ENCODE measurements at regions not wholly inside any gene's neighbourhood (a gene's known extent, or its start where the extent isn't known, plus 50 kb on each side); places are given as distances from the start of the nearest gene placed in this dataset.

GRCh38 chr2:19846567-19846966 lies 55.2 kb downstream of the TTC32 start:
- no peak for DNase-seq

DNA sequence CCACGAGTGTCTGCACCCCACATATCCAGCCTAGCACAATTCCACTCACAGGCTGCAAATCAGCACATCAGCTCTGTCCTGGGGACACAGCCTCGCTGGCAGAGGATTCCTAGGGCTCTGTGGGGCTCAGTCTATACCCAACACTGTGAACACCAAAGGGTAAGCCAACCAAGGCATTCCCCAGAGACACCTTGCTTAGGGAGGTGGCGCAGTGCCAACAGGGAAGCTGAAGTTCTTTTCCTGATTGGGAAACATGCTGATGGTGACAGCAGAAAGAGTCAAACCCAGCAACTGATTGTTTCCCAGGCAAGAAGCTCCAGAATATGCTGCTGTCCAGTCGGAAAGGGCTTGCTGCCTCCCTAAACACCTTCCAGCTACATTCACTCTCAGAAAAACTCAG lies 55.8 kb downstream of the TTC32 start:
- DNase-seq = no peak

GRCh38 chr2:19845323-19845920 lies 56.4 kb downstream of the TTC32 start:
- no peak for DNase-seq

GRCh38 chr2:19844750-19845149 lies 57.0 kb downstream of the TTC32 start:
- no peak for DNase-seq

GRCh38 chr2:19843992-19844515 lies 57.7 kb downstream of the TTC32 start:
- no peak for DNase-seq

- no peak for DNase-seq
Observed at GRCh38 chr2:19841918-19842693, 59.7 kb downstream of the TTC32 start.

DNA sequence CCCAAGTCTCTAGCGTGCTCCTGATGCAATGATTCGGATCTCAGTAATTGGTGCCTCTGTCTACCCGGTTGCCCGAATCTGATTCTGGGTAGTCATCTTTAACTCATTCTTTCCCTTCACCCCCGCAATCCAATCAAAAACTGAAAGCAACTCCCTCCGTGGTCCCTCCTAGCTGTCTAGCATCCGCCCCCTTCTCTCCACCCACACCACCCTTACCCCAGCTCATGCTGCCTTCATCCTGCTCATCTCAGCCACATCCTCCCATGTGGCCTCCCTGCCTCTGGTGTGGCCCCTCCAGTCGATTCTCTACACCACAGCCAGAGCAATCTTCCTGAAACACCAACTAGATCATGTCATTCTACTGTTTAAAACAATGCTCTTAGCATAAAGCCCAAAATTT lies 62.3 kb downstream of the TTC32 start:
- no peak for DNase-seq

GRCh38 chr2:19838616-19839015 lies 63.2 kb downstream of the TTC32 start:
- DNase-seq = no peak

DNA sequence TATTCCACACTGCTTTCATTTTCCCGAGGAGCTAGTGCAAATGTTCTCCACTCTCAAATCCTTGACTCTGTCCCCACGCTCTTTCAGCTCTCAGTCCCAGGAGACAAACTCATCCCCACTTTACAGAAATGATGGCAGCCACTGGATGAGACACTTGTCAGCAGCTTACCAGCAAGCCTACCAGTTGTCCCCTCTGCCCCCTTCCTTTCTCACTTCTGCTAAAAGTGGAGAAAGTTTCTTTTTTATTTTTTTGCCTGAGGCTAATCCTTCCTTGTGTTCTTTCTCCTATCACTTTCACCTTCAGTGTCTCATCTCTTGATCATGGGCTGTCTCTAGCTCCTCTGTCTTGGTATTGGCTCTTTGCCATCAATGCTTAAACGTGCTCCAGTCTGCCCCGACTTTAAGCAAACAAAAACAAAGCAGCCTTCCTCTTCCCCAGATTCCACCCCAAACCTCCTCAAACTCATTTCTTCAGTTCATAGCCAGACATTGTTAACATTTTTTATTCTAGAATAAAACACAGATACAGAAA lies 64.5 kb downstream of the TTC32 start:
- no peak for DNase-seq

- DNase-seq = no peak
Observed at GRCh38 chr2:19835781-19836281, 66.0 kb downstream of the TTC32 start.

- no peak for DNase-seq
Observed at GRCh38 chr2:19833978-19834377, 67.8 kb downstream of the TTC32 start.

DNA sequence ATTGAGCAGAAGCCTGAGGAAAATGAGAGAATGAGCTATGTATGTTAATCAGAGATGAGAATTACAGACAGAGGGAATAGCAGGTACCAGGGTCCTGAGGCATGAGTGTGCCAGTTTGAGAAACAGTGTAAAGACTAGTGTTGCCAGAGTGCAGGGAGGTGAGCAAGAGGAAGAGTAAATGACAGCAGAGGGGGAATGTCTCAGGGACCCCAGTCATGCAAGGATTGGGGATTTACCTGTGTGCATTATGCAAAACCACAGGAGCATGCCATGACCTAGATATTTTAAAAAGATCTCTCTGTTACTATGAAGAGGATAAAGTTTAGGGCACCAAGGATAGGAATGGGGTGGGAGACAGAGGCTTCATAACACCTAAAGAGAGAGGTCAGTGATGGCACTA lies 72.1 kb downstream of the TTC32 start:
- no peak for DNase-seq

DNA sequence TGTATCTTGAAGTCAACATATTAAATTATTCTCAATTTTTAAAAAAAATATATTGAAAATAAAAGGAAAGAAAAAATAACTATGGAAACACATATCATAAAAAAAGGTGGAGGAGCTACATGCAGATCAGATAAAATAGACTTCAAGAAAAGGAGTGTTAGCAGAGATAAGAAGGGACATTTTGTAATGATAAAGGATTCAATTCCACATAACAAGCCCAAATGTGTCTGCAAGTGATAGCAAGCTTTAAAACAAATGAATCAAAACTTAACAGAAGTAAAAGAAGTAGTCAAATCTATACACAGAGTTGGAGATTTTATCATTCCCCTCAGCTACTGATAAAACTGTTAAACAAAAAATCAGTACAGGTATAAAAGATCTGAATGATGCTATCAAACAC lies 74.9 kb downstream of the TTC32 start:
- no peak for DNase-seq

DNA sequence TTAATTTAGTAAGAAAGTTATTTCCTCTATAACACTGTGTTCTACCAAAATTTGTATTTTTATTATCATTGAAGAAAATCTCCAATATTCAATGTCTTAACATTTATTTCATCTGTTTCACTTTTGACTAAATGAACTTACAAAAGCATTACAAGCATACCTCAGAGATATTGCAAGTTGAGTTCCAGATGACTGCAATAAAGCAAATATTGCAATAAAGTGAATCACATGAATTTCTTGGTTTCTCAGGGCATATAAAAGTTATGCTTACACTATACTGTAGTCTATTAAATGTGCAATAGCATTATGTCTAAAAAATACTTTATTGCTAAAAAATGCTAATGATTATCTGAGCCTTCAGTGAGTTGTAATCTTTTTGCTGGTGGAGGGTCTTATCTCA lies 78.3 kb downstream of the TTC32 start:
- DNase-seq = no peak

DNA sequence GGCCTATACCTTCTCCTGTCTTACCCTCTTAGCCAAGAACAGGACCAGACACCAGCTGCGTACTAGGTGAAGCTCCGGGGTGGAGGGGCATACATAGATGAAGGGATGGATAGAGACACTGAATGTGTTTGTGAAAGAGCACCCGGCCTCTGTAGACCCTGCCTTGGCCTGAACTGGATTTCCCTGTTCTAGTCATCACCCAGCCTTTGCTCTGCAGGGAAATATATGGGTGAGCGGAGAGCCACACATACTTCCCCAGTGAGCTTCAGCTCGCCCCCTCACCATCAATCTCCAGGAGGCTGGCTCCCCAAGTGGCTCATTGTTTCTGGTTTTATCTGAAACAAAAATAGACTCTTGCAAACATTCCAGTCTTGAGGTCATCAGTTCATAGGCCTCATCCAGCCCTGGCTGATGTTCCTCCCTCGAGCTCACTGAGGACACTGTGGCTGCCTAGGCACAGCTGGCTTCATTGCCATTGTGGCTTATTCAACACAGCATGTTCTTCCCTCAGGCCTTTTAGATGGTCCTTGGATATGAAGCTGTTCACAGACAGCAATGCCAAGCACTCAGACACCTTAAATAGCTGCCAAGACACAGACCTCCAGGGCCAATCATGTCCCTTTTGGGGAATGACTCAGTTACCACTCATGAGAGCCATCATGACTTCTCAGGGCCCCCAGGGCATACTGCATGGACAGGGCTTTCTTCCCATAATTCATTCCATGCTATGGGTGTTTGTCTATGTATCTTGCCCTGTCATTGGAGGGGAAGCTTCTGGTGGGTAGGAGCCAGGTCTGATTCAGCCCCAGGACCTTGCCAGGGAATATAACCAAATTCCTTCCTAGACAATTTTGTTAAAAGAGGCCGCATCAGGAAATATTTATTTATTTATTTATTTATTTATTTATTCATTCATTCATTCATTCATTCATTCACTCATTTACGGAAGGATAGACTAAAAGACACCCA lies 82.4 kb downstream of the TTC32 start:
- no peak for DNase-seq

DNA sequence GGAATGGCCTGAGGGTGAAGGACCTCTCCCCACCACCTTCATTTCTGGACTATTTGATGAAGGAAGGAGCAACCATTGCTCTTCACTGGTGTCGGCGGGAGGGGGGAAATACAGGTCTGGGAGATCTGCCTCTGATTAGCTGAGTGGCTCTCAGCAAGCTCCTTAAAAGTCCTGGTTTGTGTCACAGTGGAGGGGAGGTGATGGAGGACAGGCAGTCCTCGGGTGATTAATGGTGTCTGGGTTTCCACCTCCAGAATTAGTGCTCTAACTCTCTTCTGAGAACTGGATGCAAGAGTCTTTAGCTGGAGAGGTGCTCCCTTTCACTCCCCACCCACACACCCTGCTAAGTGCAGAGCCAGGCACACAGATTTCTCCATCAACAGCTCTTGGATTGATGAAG lies 83.2 kb downstream of the TTC32 start:
- DNase-seq = no peak

- no peak for DNase-seq
Observed at GRCh38 chr2:19818039-19818438, 83.7 kb downstream of the TTC32 start.

- no peak for DNase-seq
Observed at GRCh38 chr2:19815746-19816145, 86.0 kb downstream of the TTC32 start.

DNA sequence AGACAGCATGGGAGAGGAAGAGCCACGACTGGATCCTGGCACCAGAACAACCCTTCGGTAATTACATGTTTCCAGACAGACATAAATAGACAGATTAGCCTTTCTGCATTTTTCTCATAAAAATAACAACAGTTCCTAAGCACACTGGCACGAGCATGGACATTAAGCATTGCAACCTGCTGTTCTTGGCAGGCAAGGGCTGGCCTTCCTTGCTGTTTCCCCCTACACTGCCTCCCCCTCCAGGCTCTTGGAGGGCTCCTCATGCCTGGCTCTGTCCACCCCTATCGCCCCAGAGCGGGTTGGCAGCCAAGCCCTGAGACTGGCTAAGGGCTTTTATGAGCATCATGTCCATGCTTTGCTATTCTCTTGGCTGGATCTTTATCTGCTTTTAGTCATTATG lies 89.6 kb downstream of the TTC32 start:
- DNase-seq = no peak

GRCh38 chr2:19811186-19811585 lies 90.6 kb downstream of the TTC32 start:
- no peak for DNase-seq

- no peak for DNase-seq
Observed at GRCh38 chr2:19810637-19811036, 91.1 kb downstream of the TTC32 start.

GRCh38 chr2:19810148-19810547 lies 91.6 kb downstream of the TTC32 start:
- no peak for DNase-seq

- DNase-seq = no peak
Observed at GRCh38 chr2:19809206-19809605, 92.6 kb downstream of the TTC32 start.

Measured in CD4-positive, alpha-beta T cell treated with Interferon gamma for 1 hour (primary cell).